ENCODE measurements at regions not wholly inside any gene's neighbourhood (a gene's known extent, or its start where the extent isn't known, plus 50 kb on each side); places are given as distances from the start of the nearest gene placed in this dataset.

GRCh38 chr6:22827760-22828159 is 258.4 kb downstream of the HDGFL1 start:
- in situ Hi-C loops (cut with HindIII; ENCODE audit: low pct_unique_long_range_greater_than_20kb, low sequenced_read_pairs), result no loop called here

GRCh38 chr6:22828179-22829062 is 259.1 kb downstream of the HDGFL1 start:
- in situ Hi-C loops (cut with HindIII; ENCODE audit: low pct_unique_long_range_greater_than_20kb, low sequenced_read_pairs), result no loop called here
- peak; percentile 93 for DNase-seq (ENCODE audit: low read depth, low spot score)

More at GRCh38 chr6:22827760-22828159, 258.4 kb downstream of the HDGFL1 start:
- DNase-seq (ENCODE audit: low read depth, low spot score), result no peak

- no peak for DNase-seq (ENCODE audit: low read depth, low spot score)
- in situ Hi-C loops (cut with HindIII; ENCODE audit: low pct_unique_long_range_greater_than_20kb, low sequenced_read_pairs), result no loop called here
Observed at GRCh38 chr6:22829070-22829469, 259.7 kb downstream of the HDGFL1 start.

- in situ Hi-C loops (cut with HindIII; ENCODE audit: low pct_unique_long_range_greater_than_20kb, low sequenced_read_pairs), result no loop called here
Observed at GRCh38 chr6:22830463-22830862, 261.1 kb downstream of the HDGFL1 start.

GRCh38 chr6:22833191-22833590 is 263.8 kb downstream of the HDGFL1 start:
- in situ Hi-C loops (cut with HindIII; ENCODE audit: low pct_unique_long_range_greater_than_20kb, low sequenced_read_pairs), result no loop called here
- DNase-seq (ENCODE audit: low read depth, low spot score), result no peak

More at GRCh38 chr6:22830463-22830862, 261.1 kb downstream of the HDGFL1 start:
- DNase-seq (ENCODE audit: low read depth, low spot score), result no peak

GRCh38 chr6:22838345-22838744 is 269.0 kb downstream of the HDGFL1 start:
- in situ Hi-C loops (cut with HindIII; ENCODE audit: low pct_unique_long_range_greater_than_20kb, low sequenced_read_pairs), result no loop called here
- DNase-seq (ENCODE audit: low read depth, low spot score), result peak; percentile 21

- in situ Hi-C loops (cut with HindIII; ENCODE audit: low pct_unique_long_range_greater_than_20kb, low sequenced_read_pairs), result no loop called here
- DNase-seq (ENCODE audit: low read depth, low spot score), result no peak
Observed at GRCh38 chr6:22845467-22845866, 276.1 kb downstream of the HDGFL1 start.

GRCh38 chr6:22848121-22848520 is 278.8 kb downstream of the HDGFL1 start:
- in situ Hi-C loops (cut with HindIII; ENCODE audit: low pct_unique_long_range_greater_than_20kb, low sequenced_read_pairs), result no loop called here
- no peak for DNase-seq (ENCODE audit: low read depth, low spot score)

- no peak for DNase-seq (ENCODE audit: low read depth, low spot score)
- in situ Hi-C loops (cut with HindIII; ENCODE audit: low pct_unique_long_range_greater_than_20kb, low sequenced_read_pairs), result no loop called here
Observed at GRCh38 chr6:22849921-22850320, 280.6 kb downstream of the HDGFL1 start.

GRCh38 chr6:22852101-22852500 is 282.7 kb downstream of the HDGFL1 start:
- no peak for DNase-seq (ENCODE audit: low read depth, low spot score)
- in situ Hi-C loops (cut with HindIII; ENCODE audit: low pct_unique_long_range_greater_than_20kb, low sequenced_read_pairs), result no loop called here

- in situ Hi-C loops (cut with HindIII; ENCODE audit: low pct_unique_long_range_greater_than_20kb, low sequenced_read_pairs), result no loop called here
- DNase-seq (ENCODE audit: low read depth, low spot score), result no peak
Observed at GRCh38 chr6:22873513-22874136, 304.3 kb downstream of the HDGFL1 start.

GRCh38 chr6:22875845-22876244 is 306.5 kb downstream of the HDGFL1 start:
- DNase-seq (ENCODE audit: low read depth, low spot score), result no peak

GRCh38 chr6:22878324-22878701 is 308.9 kb downstream of the HDGFL1 start:
- in situ Hi-C loops (cut with HindIII; ENCODE audit: low pct_unique_long_range_greater_than_20kb, low sequenced_read_pairs), result loop anchor here (25.0 kb wide), 1 partner anchor 91 kb away; no protein-coding TSS in a partner anchor
- peak; percentile 33 for DNase-seq (ENCODE audit: low read depth, low spot score)

More at GRCh38 chr6:22875845-22876244, 306.5 kb downstream of the HDGFL1 start:
- in situ Hi-C loops (cut with HindIII; ENCODE audit: low pct_unique_long_range_greater_than_20kb, low sequenced_read_pairs), result loop anchor here (25.0 kb wide), 1 partner anchor 89 kb away; no protein-coding TSS in a partner anchor

GRCh38 chr6:22878706-22879105 is 309.3 kb downstream of the HDGFL1 start:
- DNase-seq (ENCODE audit: low read depth, low spot score), result no peak
- in situ Hi-C loops (cut with HindIII; ENCODE audit: low pct_unique_long_range_greater_than_20kb, low sequenced_read_pairs), result loop anchor here (25.0 kb wide), 1 partner anchor 91 kb away; no protein-coding TSS in a partner anchor

- in situ Hi-C loops (cut with HindIII; ENCODE audit: low pct_unique_long_range_greater_than_20kb, low sequenced_read_pairs), result loop anchor here (25.0 kb wide), 1 partner anchor 94 kb away; no protein-coding TSS in a partner anchor
- peak; percentile 61 for DNase-seq (ENCODE audit: low read depth, low spot score)
Observed at GRCh38 chr6:22880686-22881433, 311.5 kb downstream of the HDGFL1 start.

GRCh38 chr6:22882581-22882980 is 313.2 kb downstream of the HDGFL1 start:
- DNase-seq (ENCODE audit: low read depth, low spot score), result no peak
- in situ Hi-C loops (cut with HindIII; ENCODE audit: low pct_unique_long_range_greater_than_20kb, low sequenced_read_pairs), result loop anchor here (25.0 kb wide), 1 partner anchor 95 kb away; no protein-coding TSS in a partner anchor

GRCh38 chr6:22883061-22883717 is 313.8 kb downstream of the HDGFL1 start:
- in situ Hi-C loops (cut with HindIII; ENCODE audit: low pct_unique_long_range_greater_than_20kb, low sequenced_read_pairs), result loop anchor here (25.0 kb wide), 1 partner anchor 96 kb away; no protein-coding TSS in a partner anchor
- no peak for DNase-seq (ENCODE audit: low read depth, low spot score)

Data from SK-MEL-5 (cell line).